ENCODE measurements at regions not wholly inside any gene's neighbourhood (a gene's known extent, or its start where the extent isn't known, plus 50 kb on each side); places are given as distances from the start of the nearest gene placed in this dataset.

DNA sequence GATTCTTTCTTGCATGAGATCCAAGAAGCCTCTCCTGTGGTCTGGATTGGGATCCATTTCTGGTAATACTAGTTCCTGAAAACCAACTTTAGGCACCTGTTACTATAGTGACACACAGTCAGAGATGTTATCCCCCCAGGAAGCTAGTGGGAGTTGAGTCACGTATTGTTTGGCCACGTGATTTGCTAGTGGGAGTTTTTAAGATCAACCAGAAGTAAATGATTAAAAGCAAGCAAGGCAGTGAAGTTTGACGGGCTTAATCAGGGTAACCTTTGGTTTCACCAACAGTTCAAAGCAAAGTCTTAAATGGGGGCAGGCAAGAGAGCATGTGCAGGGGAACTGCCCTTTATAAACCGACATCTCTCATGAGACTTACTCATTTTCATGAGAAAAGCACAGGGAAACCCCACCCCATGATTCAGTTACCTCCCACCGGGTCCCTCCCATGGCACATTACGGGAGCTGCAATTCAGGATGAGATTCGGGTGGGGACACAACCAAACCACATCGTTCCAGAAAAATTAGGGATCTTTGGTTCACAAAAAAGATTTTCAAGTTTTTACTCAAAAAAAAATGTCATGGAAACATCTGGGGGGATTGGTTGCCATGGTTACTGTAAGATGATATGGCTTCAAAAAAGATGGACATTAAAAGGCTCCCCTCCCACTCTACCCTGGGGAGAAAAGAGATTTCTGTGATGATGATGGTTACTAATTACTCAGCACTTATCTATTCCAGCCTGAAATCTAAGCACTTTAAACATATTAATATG is 483.1 kb upstream of the ERCC4 start (continued):
- TF ChIP-seq, protein P1, sequence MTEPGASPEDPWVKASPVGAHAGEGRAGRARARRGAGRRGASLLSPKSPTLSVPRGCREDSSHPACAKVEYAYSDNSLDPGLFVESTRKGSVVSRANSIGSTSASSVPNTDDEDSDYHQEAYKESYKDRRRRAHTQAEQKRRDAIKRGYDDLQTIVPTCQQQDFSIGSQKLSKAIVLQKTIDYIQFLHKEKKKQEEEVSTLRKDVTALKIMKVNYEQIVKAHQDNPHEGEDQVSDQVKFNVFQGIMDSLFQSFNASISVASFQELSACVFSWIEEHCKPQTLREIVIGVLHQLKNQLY (CRISPR knock-in tag; IDR thresholded peaks at IDR 0.05), result peak; percentile 95
- TF ChIP-seq PRMT3 (CRISPR knock-in tag; IDR thresholded peaks at IDR 0.05; ENCODE audit: borderline replicate concordance, low read depth), result no peak
- TF ChIP-seq YY1 (IDR thresholded peaks at IDR 0.05; ENCODE audit: insufficient read depth, insufficient replicate concordance, low read depth, low read length), result no peak
- no peak for TF ChIP-seq PCBP2 (optimal IDR thresholded peaks at IDR 0.05; ENCODE audit: low read depth, low read length, poor library complexity, severe bottlenecking)
- peak; percentile 48; the same call in 1 of the 2 replicates for TF ChIP-seq PITX1 (CRISPR knock-in tag; IDR thresholded peaks at IDR 0.05)
- no peak for TF ChIP-seq SATB2 (CRISPR knock-in tag; IDR thresholded peaks at IDR 0.05)
- TF ChIP-seq TMF1 (CRISPR knock-in tag; IDR thresholded peaks at IDR 0.05; ENCODE audit: low read depth), result no peak
- no peak for TF ChIP-seq PHF8 (CRISPR knock-in tag; IDR thresholded peaks at IDR 0.05)
- no peak for TF ChIP-seq FOXK2 (IDR thresholded peaks at IDR 0.05)
- TF ChIP-seq ZNF292 (CRISPR knock-in tag; IDR thresholded peaks at IDR 0.05; ENCODE audit: borderline replicate concordance, low read depth), result no peak
- TF ChIP-seq, protein P2, sequence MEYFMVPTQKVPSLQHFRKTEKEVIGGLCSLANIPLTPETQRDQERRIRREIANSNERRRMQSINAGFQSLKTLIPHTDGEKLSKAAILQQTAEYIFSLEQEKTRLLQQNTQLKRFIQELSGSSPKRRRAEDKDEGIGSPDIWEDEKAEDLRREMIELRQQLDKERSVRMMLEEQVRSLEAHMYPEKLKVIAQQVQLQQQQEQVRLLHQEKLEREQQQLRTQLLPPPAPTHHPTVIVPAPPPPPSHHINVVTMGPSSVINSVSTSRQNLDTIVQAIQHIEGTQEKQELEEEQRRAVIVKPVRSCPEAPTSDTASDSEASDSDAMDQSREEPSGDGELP (IDR thresholded peaks at IDR 0.05; ENCODE audit: borderline replicate concordance, low read depth), result no peak
- TF ChIP-seq MYC (CRISPR knock-in tag; IDR thresholded peaks at IDR 0.05; ENCODE audit: borderline replicate concordance), result no peak
- TF ChIP-seq, protein P3, sequence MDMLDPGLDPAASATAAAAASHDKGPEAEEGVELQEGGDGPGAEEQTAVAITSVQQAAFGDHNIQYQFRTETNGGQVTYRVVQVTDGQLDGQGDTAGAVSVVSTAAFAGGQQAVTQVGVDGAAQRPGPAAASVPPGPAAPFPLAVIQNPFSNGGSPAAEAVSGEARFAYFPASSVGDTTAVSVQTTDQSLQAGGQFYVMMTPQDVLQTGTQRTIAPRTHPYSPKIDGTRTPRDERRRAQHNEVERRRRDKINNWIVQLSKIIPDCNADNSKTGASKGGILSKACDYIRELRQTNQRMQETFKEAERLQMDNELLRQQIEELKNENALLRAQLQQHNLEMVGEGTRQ (IDR thresholded peaks at IDR 0.05; ENCODE audit: low read depth, low read length), result peak; percentile 73
- TF ChIP-seq, protein P3 (CRISPR knock-in tag; IDR thresholded peaks at IDR 0.05; ENCODE audit: borderline replicate concordance), result peak; percentile 84; the same call in 1 of the 2 replicates
- 0 out of 2 replicates have a peak, but pooled peaks have one; percentile 44 for TF ChIP-seq SOX5 (CRISPR knock-in tag; IDR thresholded peaks at IDR 0.05; ENCODE audit: borderline replicate concordance)
- TF ChIP-seq RXRB (CRISPR knock-in tag; IDR thresholded peaks at IDR 0.05; ENCODE audit: borderline replicate concordance), result peak; percentile 37
- 0 out of 2 replicates have a peak, but pooled peaks have one; percentile 37 for TF ChIP-seq HNF4A (CRISPR knock-in tag; IDR thresholded peaks at IDR 0.05)
- no peak for TF ChIP-seq ZNF3 (CRISPR knock-in tag; IDR thresholded peaks at IDR 0.05)
- TF ChIP-seq ZNF615 (CRISPR knock-in tag; IDR thresholded peaks at IDR 0.05; ENCODE audit: borderline replicate concordance), result no peak
- no peak for TF ChIP-seq NCOA1 (CRISPR knock-in tag; IDR thresholded peaks at IDR 0.05)
- no peak for TF ChIP-seq SP4 (CRISPR knock-in tag; IDR thresholded peaks at IDR 0.05)
- TF ChIP-seq FOXA3 (CRISPR knock-in tag; IDR thresholded peaks at IDR 0.05), result peak; percentile 43
